ENCODE measurements at regions not wholly inside any gene's neighbourhood (a gene's known extent, or its start where the extent isn't known, plus 50 kb on each side); places are given as distances from the start of the nearest gene placed in this dataset.
"Not testable (repeated sequence)": the region's sequence is repeated elsewhere in the genome, so short reads cannot be mapped to it uniquely, and the experiment has no call there.

DNA sequence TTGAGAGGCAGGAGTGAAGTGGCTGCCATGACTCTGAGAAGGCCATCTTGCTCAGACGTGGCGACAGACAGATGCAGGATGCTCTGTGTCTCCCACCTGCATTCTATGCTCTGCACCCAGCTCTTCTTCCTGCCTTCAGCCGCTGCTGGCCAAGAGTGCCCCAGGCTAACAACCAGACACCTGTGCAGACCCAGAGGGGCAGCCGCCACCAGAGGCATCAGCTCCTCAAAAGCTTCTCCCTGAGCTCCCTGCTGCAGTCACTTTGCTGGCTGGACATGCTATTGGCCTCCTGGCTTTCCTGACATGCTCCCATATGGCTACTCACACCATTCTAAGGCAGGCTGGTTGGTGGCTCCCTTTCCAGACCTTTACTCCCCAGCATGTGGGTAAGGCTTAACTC is 70.6 kb upstream of the GRB10 start:
- FAIRE-seq = no peak

DNA sequence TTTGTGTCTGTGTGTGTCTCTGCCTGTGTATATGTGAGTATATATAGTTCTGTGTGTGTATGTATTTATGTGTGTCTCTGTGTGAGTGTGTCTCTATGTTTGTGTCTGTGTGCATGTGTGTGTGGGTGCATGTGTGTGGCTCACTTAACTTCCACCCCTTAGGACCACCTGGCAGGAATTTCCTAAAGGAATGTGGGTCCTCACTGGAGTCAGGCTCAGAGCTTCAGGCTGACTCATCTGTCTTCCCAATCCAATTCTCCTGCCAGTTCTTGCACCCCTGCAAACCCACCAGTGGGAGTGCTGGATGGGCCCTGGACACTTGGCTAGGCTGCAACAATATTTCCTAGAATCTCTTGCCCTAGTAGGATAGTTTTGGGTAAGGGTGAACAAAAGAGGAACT is 70.2 kb upstream of the GRB10 start:
- no peak for FAIRE-seq

DNA sequence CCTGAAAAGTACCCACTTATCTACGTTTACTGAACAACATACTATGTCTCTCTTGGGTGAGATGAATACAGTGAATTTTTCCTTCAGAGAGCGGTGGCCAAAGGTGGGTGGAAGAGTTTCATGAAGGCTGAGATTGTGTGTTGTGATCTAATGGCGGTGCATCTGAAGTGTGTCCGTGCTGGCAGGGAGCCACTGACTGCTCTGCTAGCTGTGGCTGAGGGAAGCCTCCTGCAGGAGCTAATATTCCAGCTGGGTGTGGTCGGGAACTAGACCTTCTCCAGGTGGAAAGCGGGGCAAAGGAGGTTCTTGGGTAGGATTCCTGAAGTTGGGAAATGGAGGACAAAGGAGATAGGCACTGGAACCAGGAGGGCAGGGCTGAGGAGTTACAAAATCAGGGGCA is 69.2 kb upstream of the GRB10 start:
- FAIRE-seq = no peak

DNA sequence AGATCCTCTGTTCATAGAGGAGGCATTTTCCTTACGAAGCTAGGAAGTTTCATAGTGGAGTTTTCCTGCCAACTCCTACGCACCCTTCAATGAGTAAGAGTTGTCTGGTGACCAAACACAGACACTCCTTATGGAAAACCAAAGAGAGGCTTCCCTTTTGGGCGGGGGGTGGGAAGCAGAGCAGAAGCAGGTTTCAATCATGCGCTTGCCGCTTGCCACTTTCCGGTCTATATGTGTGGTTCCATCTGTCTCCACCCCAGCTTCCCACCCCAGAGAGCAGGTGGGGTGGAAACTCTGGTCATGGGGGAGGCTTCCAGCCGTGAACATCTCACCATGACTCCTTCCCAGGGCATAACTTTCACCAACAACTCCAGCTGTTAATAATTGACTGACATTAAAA is 68.8 kb upstream of the GRB10 start:
- FAIRE-seq = no peak

DNA sequence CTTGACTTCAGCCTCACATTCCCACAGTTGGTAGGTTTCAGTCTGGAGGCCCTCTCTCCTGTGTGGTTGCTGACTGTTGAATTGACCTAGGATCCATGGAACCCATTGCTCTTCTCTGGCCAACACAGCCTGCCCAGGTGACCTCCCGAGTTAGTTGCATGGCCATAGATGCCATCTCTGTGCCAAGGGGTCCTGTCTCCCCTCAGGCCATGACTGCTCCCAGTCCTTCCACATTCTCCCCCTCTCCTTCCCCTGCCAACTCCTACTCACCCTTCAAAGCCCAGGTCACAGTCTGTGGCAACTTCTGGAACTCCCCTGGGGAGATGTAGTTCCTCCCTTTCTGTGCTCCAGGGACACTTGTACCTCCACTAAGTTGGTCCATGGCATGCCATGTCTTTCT is 67.3 kb upstream of the GRB10 start:
- FAIRE-seq = no peak

DNA sequence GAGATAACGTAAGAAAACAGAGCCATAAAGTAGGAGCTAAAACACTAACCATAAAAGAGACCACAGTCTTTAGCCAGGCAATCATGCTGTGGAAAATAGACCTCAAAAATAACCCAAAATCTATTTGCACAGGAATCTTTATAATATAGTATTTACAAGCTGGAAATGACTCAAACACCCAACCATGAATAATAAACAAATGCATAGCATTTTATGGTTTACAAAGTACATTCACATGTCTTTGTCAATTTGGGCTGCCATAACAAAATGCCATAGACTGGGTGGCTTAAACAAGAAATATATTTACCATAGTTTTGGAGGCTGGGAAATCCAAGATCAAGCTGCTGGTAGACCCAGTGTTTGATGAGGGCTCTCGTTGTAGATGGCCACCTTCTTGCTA is 65.5 kb upstream of the GRB10 start:
- no peak for FAIRE-seq

DNA sequence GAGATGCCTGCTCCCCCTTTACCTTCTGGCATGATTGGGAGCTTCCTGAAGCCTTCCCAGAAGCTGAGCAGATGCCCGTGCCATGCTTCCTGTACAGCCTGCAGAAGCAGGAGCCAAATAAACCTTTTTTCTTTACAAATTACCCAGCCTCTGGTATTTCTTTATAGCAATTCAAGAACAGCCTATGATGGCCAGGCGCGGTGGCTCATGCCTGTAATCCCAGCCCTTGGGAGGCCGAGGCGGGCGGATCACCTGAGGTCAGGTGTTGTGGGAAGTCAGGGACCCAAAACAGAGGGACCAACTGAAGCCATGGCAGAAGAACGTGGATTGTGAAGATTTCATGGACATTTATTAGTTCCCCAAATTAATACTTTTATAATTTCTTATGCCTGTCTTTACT is 62.2 kb upstream of the GRB10 start:
- not testable (repeated sequence) for FAIRE-seq

DNA sequence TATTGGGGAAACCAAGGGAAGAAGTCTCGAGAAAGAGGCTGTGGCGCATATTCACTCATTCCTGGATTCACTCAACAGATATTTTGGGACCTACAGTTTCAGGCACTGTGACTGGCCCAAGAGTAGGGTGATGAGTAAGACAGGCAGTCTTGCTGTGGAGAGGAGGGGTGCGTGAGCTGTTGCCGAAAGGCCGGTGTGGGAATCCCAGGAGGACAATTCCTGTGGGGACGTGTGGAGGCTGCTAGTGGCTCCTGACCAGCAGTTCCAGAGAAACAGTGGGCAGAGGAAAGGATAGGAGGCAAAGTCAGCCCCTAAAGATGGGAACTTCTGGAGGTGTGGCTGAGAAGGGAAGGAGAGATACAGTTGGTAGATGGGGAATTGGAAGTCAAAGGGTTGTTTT is 59.3 kb upstream of the GRB10 start:
- no peak for FAIRE-seq

DNA sequence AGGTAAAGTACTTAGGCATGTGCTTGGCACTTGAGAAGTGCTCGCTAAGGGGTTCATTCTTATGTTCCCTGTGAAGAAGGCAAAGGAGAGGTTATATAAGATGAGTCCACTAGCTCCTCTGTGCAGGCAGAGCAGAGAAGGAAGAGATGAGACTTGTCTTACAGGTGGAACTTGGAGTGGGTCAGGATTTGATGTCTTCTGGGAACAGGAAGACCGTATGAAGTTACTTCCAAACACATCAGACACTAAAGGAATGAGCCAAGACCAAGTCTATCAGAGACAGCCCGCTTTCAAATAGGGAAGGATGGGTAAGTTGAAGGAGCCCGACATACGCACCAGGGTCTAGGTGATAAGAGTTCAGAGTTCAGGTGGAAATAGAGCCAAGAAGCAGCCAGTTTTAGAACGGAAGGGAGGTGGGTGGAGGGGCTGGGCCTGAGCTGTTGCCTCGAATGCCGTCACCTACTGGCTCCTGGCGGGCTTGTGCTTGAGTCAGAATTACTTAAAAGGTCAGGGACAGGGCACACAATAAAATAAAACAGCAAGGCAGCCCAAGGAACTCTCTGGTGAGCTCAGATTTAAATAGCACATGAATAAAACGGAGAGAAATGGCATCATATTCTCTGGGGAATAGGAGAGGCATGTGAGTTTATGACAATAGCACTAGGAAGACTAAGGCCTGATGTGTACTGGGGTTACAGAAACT is 56.1 kb upstream of the GRB10 start:
- no peak for FAIRE-seq

DNA sequence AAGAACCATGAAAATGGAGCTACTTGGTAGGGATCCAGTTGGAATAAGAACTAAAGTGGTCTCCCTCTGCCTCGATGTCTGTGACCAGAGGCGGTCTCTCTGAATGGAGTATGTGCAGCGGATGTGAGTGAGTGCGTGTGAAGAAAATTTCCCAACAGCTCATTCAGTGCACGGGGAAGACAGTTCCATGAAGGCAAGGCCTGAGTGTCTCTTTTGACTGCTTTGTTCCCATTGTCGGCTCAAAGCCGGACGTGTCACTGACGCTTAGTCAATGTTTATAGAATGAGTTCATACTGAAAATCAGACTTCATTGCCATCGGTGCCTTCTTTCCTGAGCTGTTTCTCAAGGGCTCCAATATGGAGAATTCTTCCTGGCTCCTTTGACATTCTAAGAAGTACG is 55.3 kb upstream of the GRB10 start:
- FAIRE-seq = no peak

DNA sequence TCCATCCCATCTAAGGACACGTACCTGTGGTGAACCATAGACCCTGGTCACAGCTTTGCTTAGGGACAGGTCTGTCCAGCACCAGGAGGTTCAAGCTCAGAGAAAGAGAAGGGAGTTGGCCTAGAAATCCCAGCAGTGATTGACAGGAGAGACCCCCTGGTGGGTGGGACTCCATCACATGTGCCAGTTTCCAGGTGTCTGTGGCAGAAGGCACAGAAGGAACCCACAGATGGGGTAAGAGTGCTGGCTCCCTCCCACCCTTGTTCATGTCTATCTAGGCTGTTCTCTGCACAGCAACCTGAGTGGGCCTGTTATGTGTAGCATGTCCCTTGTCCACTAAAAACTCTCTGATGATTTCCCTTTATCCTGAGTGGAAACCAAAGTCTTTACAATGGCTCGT is 54.0 kb upstream of the GRB10 start:
- FAIRE-seq = no peak

DNA sequence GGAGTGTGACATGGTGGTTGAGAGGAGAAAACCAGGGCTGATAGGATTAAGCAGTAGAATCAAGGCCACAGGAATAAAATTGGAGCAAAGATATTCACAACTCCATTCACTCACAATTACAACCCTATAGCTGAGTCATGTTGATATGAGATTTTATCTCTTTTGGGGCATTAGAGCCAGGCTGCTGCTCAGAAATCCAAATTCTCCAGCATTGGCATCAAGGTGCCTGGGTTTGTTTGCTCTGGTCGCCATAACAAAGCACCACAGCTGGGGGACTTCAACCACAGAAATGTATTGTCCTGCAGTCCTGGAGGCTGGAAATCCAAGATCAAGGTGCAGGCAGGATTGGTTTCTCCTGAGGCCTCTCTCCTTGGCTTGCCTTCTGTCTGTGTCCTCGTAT is 52.5 kb upstream of the GRB10 start:
- no peak for FAIRE-seq

DNA sequence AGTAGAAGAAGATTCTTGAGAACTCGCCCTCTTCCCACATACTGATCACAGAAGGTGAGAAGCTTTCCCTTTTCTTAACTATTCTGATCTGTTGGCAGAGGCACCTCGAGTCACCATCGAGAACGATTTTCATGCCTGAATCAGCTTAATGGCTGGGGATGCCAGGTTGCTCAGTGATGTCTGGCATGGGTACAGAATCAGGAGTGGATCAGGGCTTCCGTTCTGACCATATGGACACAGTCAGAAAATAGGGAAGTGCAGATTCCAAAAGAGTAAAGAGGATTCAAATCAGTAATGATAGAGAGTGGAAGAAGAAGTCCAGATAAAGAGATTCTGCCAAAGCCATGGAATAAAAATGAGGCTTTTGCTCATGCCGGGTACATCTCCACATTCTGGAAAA is 52.0 kb upstream of the GRB10 start:
- FAIRE-seq = no peak

DNA sequence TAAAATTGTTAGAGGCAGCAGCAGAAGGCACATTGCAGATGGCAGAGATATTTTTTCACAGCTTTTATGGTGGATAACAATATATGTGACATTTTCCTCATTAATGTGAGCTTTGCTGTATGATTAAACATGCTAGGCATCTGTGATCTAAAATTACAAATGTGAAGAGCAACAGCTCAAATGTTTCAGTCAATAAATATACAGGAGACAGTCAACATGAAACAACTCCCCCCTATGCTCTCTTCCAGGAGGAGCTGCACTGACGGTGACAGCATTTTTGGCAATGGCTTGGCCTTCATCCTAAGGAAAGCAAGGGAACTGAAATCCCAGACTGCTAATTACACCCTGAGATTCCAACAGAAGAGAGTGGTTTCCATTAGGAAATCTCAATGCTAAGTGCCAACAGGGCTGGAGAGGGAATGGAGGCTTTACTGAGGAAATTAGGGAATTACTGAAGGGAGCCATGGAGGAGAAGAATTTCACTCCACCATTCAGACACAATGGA is 51.4 kb upstream of the GRB10 start:
- no peak for FAIRE-seq

DNA sequence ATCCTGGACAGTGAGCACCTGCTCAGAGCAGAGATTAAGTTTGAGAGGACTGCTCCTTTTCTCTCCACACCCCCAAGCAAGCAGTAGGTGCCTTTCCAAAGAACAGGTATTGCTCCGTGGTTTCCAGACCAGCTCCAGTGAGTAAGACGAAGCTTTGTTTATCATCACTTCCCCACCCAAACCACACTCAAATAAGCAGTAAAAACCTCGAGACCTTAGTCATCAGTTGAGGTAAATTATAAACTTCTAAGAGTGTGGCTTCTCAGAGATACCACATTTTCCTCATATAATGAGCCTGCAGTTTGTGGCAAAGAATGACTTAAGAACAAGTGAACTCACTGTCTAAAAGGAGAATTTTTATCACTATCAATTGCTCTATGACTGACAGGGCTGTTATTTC is 50.0 kb upstream of the GRB10 start:
- no peak for FAIRE-seq

All from islet of Langerhans (tissue), 1 donor.